Stimulated activated CD4-positive, alpha-beta T cell treated with anti-CD3 and anti-CD28 coated beads, Interleukin-4, amount 100 ng/mL, for 24 hours (primary cell): ENCODE measurements at regions not wholly inside any gene's neighbourhood (a gene's known extent, or its start where the extent isn't known, plus 50 kb on each side); places are given as distances from the start of the nearest gene placed in this dataset.
A peak's percentile ranks its signal among the peaks of the same experiment; 100 is the strongest.
"Not testable (repeated sequence)": the region's sequence is repeated elsewhere in the genome, so short reads cannot be mapped to it uniquely, and the experiment has no call there.

Source experiments
- DNase-seq: peaks from one replicate; pipeline ENCODE4 v3.0.0-alpha.2; 2020

- peak; percentile 17 for DNase-seq
Measured at GRCh38 chr6:137970368-137970767, 103.3 kb downstream of the TNFAIP3 start.

GRCh38 chr6:137973201-137973600 lies 106.1 kb downstream of the TNFAIP3 start:
- DNase-seq = no peak

- peak; percentile 44 for DNase-seq
Measured at GRCh38 chr6:137975188-137975940, 108.3 kb downstream of the TNFAIP3 start.

- DNase-seq = no peak
Measured at GRCh38 chr6:137976430-137976829, 109.4 kb downstream of the TNFAIP3 start.

GRCh38 chr6:137977206-137977605 lies 110.1 kb downstream of the TNFAIP3 start:
- DNase-seq = no peak

GRCh38 chr6:137977814-137978213 lies 110.8 kb downstream of the TNFAIP3 start:
- no peak for DNase-seq

GRCh38 chr6:137978252-137978896 lies 111.3 kb downstream of the TNFAIP3 start:
- peak; percentile 20 for DNase-seq

- DNase-seq = not testable (repeated sequence)
Measured at GRCh38 chr6:137979263-137979662, 112.2 kb downstream of the TNFAIP3 start.

- DNase-seq = no peak
Measured at GRCh38 chr6:137980777-137981176, 113.7 kb downstream of the TNFAIP3 start.

GRCh38 chr6:137981758-137982157 lies 114.7 kb downstream of the TNFAIP3 start:
- DNase-seq = no peak

- DNase-seq = no peak
Measured at GRCh38 chr6:137982418-137983189, 115.5 kb downstream of the TNFAIP3 start.

- DNase-seq = no peak
Measured at GRCh38 chr6:137983269-137983668, 116.2 kb downstream of the TNFAIP3 start.

- DNase-seq = no peak
Measured at GRCh38 chr6:137989664-137990063, 117.6 kb downstream of the PERP start.

GRCh38 chr6:137995371-137995770 lies 111.8 kb downstream of the PERP start:
- DNase-seq = no peak

GRCh38 chr6:137998461-137999019 lies 108.7 kb downstream of the PERP start:
- no peak for DNase-seq

GRCh38 chr6:137999815-138000214 lies 107.4 kb downstream of the PERP start:
- no peak for DNase-seq

- DNase-seq = no peak
Measured at GRCh38 chr6:138000941-138001340, 106.3 kb downstream of the PERP start.

- DNase-seq = peak; percentile 70
Measured at GRCh38 chr6:138001750-138002349, 105.4 kb downstream of the PERP start.

- DNase-seq = peak; percentile 32
Measured at GRCh38 chr6:138004430-138005287, 102.6 kb downstream of the PERP start.

GRCh38 chr6:138005846-138006245 lies 101.4 kb downstream of the PERP start:
- no peak for DNase-seq

GRCh38 chr6:138007014-138007472 lies 100.2 kb downstream of the PERP start:
- DNase-seq = peak; percentile 30

GRCh38 chr6:138008791-138009190 lies 98.4 kb downstream of the PERP start:
- no peak for DNase-seq
